HUDEP-2 (cell line): ENCODE measurements at regions not wholly inside any gene's neighbourhood (a gene's known extent, or its start where the extent isn't known, plus 50 kb on each side); places are given as distances from the start of the nearest gene placed in this dataset.

Experiments used
- DNase-seq, 76 experiments: peaks; one replicate each; lab custom pipeline; 2025; ENCODE audit not compliant: unreplicated experiment in 76 of 76; lab: John Stamatoyannopoulos, UW

DNA sequence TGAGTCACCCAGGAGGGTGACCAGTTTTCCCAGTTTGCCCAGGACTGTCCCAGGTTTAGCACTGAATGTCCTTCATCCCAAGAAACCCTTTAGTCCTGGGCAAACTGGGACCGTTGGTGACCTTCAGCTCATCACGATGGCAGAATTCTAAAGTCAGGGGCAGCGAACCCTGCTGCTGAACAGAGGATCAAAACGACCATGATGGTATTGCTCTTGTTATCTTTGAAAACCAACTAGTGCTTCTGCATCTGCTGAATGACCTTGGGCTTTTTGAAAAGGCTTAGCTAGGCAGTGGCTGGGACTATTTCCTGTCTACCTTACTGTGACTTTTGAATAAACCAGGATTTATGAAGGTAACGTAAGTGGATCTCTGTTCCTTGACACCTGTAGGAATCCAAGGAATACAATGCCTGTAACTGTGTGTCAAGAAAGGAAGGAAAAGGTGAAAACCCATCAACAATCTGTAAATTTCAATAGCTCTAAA is 281.9 kb downstream of the SOX9 start:
- DNase-seq = no peak

DNA sequence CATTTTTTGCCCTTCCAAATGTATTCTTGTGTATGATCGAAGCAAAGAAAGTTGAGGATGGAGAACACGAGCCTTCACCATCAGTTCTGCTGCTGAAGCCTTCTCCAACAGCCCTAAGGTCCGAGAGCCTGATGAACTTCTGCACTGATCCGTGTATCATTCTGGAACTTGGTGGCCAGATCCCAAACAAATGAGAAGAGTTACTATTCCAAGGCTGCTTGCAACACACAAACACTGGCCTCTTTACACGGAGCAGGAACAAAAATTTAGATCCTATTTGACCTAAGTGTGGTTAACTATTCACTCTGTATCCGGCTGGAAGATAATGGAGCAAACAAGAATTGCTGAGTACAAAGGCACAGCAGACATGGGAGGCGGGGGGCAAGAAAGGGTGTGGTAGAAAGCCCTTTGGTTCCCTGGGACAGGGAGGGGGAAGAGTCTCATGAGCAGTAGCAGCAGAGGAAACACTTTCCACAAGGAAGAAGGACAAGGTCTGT is 282.9 kb downstream of the SOX9 start:
- no peak for DNase-seq

- DNase-seq = no peak
These were observed 284.1 kb downstream of the SOX9 start for GRCh38 chr17:72404872-72405271.

GRCh38 chr17:72405662-72406230 is 284.9 kb downstream of the SOX9 start:
- DNase-seq = no peak

DNA sequence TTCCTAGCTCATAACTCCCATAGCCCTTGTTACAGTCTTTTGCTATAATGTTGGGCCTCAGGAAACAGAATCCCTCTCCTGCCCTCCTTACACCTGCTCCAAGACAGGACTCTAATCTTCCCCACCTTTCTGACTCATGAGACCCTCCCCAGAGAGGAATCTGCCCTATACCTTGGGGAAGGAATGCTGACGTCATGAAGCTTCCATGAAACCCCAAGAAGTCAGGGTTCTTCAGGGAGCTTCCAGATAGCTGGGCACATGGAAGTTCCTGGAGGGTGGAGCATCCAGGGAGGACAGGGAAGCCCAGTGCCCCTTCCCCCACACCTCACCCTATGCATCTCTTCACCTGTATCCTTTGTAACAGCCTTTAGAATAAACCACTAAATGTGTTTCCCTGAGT is 285.7 kb downstream of the SOX9 start:
- DNase-seq = no peak

- no peak for DNase-seq
These were observed 286.6 kb downstream of the SOX9 start for GRCh38 chr17:72407336-72407909.

DNA sequence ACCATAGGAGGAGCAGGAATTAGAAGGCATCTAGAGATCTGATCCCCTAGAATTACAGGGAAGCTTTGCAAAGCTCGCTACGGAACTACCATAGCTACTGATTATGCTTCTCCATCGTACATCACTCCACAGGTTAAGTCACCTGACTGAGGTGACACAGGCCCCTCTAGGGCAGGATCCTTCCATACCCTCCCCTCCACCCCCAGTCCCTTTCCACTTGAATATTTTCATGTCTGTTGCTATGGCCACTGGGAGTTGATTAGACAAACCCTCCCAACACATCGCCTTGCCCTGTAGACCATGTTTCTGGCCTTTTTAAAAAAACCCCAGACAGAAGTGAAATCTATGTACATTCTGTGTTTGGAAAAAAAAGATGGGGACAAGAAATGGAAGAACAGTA is 287.1 kb downstream of the SOX9 start:
- no peak for DNase-seq

DNA sequence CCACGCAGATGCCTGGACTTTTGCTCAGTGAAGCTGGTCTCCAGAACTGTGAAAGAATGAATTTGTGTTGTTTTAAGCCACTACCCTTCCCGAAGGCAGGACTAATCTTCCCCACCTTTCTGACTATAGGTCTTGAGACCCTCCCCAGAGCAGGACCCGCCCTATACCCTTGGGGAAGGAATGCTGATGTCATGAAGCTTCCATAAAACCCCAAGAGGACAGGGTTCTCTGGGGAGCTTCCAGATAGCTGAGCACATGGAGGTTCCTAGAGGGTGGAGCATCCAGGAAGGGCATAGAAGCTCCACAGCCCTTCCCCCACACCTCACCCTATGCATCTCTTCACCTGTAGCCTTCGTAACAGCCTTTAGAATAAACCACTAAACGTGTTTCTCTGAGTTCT is 287.8 kb downstream of the SOX9 start:
- no peak for DNase-seq

DNA sequence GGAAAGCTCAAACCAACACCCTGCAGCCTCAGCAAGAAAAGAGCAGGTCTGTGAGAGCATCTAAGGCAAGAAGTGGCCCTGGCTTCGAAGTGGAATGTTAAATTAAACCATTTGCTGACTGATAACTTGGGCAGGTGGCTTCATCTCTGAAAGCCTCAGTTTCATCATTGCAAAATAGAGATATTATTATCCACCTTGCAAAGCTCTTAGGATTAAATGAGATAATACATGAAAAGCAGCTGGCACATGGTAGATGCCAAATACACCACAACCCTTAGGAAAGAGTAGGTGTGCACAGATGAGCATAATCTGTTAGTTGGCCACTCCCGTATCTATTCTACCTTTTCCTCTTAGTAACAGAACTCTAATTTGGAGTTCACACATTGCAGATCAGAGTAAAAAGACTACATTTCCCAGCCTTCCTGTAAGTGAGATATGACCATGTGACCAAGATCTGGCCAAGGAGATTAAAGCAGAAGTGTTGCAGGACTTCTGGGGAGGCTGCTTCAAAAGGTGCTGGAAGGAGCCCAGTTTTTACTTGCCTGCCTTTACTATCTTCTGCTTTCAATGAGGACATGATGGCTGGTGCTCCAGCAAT is 288.7 kb downstream of the SOX9 start:
- no peak for DNase-seq

DNA sequence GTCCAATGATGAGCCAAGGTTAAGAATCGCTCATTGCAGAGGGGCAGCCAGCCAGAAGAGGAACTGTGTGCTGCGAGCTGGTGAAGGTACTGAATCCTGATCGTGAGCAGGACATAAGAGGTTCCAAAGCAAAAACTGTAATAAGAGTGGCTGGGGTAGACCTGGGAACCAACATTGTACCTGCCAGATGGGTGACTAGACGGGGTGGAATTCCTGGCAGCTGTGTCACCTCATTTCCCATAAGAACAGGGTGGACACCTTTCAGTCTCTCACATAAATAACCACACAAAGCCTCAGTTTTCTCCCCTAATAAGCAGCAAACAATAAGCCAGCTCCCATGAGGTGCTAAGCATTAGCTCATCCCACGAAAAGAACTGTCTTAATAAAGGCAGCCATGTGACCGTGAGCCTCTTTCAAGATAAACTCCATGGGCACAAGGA is 290.3 kb downstream of the SOX9 start:
- DNase-seq = no peak

GRCh38 chr17:72412650-72413076 is 291.8 kb downstream of the SOX9 start:
- no peak for DNase-seq

- DNase-seq = no peak
These were observed 292.5 kb downstream of the SOX9 start for GRCh38 chr17:72413077-72414031.

DNA sequence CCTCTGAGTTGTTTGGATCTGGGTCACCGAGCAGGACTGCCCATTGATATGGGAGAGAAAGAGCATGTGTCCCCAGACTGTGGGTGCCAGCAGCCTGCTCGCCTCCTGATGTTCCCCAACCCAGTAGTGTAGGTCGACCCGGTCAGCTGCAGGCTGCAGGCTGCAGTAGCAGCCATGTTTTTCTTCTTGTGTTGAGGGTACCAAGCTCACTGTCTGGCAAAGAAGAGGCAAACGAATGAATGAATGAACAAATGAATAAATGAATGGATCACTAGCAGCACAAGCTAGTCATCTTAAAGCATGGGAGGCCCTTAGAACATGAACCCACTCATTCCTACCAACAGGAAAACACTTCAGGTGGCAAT is 293.2 kb downstream of the SOX9 start:
- DNase-seq = no peak

- DNase-seq = no peak
These were observed 294.4 kb downstream of the SOX9 start for GRCh38 chr17:72414967-72415853.

GRCh38 chr17:72416054-72416675 is 295.3 kb downstream of the SOX9 start:
- no peak for DNase-seq

DNA sequence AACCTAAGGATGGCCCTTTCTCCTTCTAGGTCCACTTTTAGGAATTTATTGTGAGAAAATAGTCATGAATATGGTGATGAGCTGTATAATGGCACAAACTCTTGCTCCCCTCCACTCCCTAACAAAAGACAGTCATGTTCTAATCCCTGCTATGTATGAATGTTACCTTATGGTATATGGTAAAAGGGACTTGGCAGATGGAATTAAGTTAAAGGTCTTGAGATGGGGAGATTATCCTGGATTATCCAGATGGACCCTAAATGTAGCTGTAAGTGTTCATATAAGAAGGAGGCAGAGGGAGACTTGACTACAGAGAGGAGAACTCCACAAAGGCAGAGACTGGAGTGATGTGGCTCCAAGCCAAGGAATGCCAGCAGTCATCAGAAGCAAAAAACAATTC is 296.1 kb downstream of the SOX9 start:
- DNase-seq = no peak

DNA sequence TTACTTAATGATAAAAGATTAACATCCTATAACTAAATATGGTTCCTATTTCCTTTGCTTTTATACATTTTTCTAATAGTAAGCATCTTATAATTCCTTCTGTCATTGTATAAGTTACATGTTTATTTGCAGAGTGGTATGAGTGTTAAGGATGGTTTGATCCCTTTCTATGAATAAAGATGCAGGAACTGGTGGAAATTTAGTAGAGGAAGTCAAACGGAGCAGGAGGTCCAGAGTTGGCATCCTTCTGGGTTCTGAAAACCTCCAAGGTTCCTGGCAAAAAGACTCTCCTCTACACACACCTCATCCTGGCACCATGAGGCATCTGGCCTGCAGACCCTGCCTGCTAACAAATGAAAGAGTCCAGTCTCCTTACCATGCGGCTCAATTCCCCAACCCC is 296.8 kb downstream of the SOX9 start:
- DNase-seq = no peak

- no peak for DNase-seq
These were observed 299.3 kb downstream of the SOX9 start for GRCh38 chr17:72419866-72420774.

GRCh38 chr17:72420775-72421127 is 299.9 kb downstream of the SOX9 start:
- DNase-seq = no peak
